ENCODE measurements at regions not wholly inside any gene's neighbourhood (a gene's known extent, or its start where the extent isn't known, plus 50 kb on each side); places are given as distances from the start of the nearest gene placed in this dataset.

GRCh38 chr9:89829346-89829745 is 224.5 kb downstream of the GADD45G start:
- Histone ChIP-seq H3K79me1 (ENCODE audit: low read depth, low read length) (no peaks in the 10 kb centered on the region), H2BK12ac (ENCODE audit: low read depth, low read length) (no peak overlapping the region), H4K8ac (ENCODE audit: extremely low read depth, insufficient read depth, low read length) (no peak overlapping the region), H3K4me3 (ENCODE audit: extremely low read depth in 1 of 4, insufficient read depth in 2 of 4, low read depth in 3 of 4, low read length in 4 of 4) (no peak overlapping the region), H2AFZ (ENCODE audit: low read length) (no peak overlapping the region; the same call in 1 of the 2 replicates), H3K4me1 (replicated peaks in 1 of 4; ENCODE audit: control insufficient read depth in 3 of 4, insufficient read depth in 4 of 4, low read length in 3 of 4) (0 out of 7 replicates have a peak, but pooled peaks cover 0 to 2% (median 0%) of the 10 kb centered on the region in 4 experiments), H4K91ac (replicated peaks; ENCODE audit: insufficient read length, low read length) (no peak overlapping the region), H3K4me2 (ENCODE audit: insufficient read depth in 1 of 2, low read depth in 2 of 2, low read length in 2 of 2) (no peak overlapping the region), H4K20me1 (replicated peaks in 1 of 2; ENCODE audit: control insufficient read depth in 1 of 2, insufficient read depth in 2 of 2, low read length in 2 of 2) (no peaks in the 10 kb centered on the region), H3K36me3 (ENCODE audit: control insufficient read depth in 2 of 4, insufficient read depth in 4 of 4, low read length in 3 of 4) (no peaks in the 10 kb centered on the region), H3K56ac (replicated peaks; ENCODE audit: insufficient read length, low read depth, low read length) (no peak overlapping the region), H3K9me3 (ENCODE audit: insufficient read depth in 2 of 2, low read depth in 1 of 2, low read length in 1 of 2) (0 out of 4 replicates have a peak, but pooled peaks cover 0 to 3% of the 10 kb centered on the region in 2 experiments), H2BK5ac (ENCODE audit: low read depth, low read length) (no peak overlapping the region), H2BK15ac (ENCODE audit: low read length) (no peak overlapping the region), H3K23ac (ENCODE audit: insufficient read length) (no peak overlapping the region), H2AK5ac (ENCODE audit: low read depth, low read length) (no peak overlapping the region), H3K27ac (ENCODE audit: low read depth, low read length) (no peak overlapping the region), H3K23me2 (ENCODE audit: low read depth, low read length) (no peaks in the 10 kb centered on the region; the same call in 1 of the 2 replicates), H3K18ac (ENCODE audit: extremely low read depth, low read length) (no peak overlapping the region), H3K14ac (ENCODE audit: insufficient read length) (no peak overlapping the region), H3K79me2 (ENCODE audit: control insufficient read depth in 1 of 2, insufficient read depth in 2 of 2, low read length in 2 of 2) (no peaks in the 10 kb centered on the region), H2BK120ac (replicated peaks; ENCODE audit: low read depth, low read length) (no peak overlapping the region), H4K5ac (ENCODE audit: insufficient read length, low read depth, low read length) (no peak overlapping the region), H2BK20ac (ENCODE audit: low read length) (no peak overlapping the region), H3K9ac (replicated peaks in 1 of 4; ENCODE audit: extremely low read depth in 1 of 4, low read depth in 3 of 4, low read length in 3 of 4) (no peak overlapping the region), H3K4ac (replicated peaks; ENCODE audit: insufficient read length, low read depth, low read length) (no peak overlapping the region), H3K27me3 (replicated peaks in 1 of 4; ENCODE audit: control insufficient read depth in 3 of 4, extremely low read depth in 1 of 4, insufficient read depth in 3 of 4, low read length in 3 of 4) (no peaks in the 10 kb centered on the region)
- FAIRE-seq = no peak
- WGBS, 2 experiments (ENCODE audit: extremely low coverage in 1 of 2, insufficient coverage in 1 of 2, insufficient read length in 1 of 2, insufficient replicate concordance in 2 of 2, low coverage in 1 of 2, low lambda C conversion rate in 2 of 2, missing lambda C conversion rate in 1 of 2) = 85% methylated on average over 4 of the region's 4 CpGs; no CpG with 5 or more reads in 1 of the 2 experiments
- no peak for TF ChIP-seq JUND (IDR thresholded peaks at IDR 0.05; ENCODE audit: low read length)
- no peak for TF ChIP-seq CBX5 (IDR thresholded peaks at IDR 0.05; ENCODE audit: low read depth, low read length)
- no peak for TF ChIP-seq POLR2AphosphoS5 (IDR thresholded peaks at IDR 0.05; ENCODE audit: low read depth, low read length)
- TF ChIP-seq YY1 (IDR thresholded peaks at IDR 0.05; ENCODE audit: low read depth, low read length) = no peak
- no peak for TF ChIP-seq SP1 (IDR thresholded peaks at IDR 0.05; ENCODE audit: low read depth, low read length)
- no peak for TF ChIP-seq SIN3A (conservative IDR thresholded peaks at IDR 0.05 in 1 of 2, IDR thresholded peaks at IDR 0.05 in 1 of 2; ENCODE audit: low read depth in 1 of 2, low read length in 2 of 2)
- TF ChIP-seq TCF12 (IDR thresholded peaks at IDR 0.05; ENCODE audit: low read depth, low read length) = no peak
- TF ChIP-seq HDAC6 (IDR thresholded peaks at IDR 0.05; ENCODE audit: low read depth, low read length) = no peak
- ChIA-PET POLR2A (ENCODE audit: partially characterized antibody) (no interaction called here), CTCF (ENCODE audit: partially characterized antibody) (interaction anchor here (1.2 to 1.8 kb wide), 2 partner anchors 9 to 226 kb away, joined by 3 to 6 read pairs; no protein-coding TSS in a partner anchor)
- DNase-seq (ENCODE audit: low read depth in 1 of 2, low spot score in 2 of 2) = no peak

Measured in H1 (cell line).